GM19452 (cell line): ENCODE measurements at regions not wholly inside any gene's neighbourhood (a gene's known extent, or its start where the extent isn't known, plus 50 kb on each side); places are given as distances from the start of the nearest gene placed in this dataset.

Source experiments
- ATAC-seq: cut with Tn5 transposase; IDR thresholded peaks from one replicate; pipeline ENCODE4 v1.9.1; 2021; ENCODE audit not compliant: unreplicated experiment

- no peak for ATAC-seq
These were observed 672.1 kb upstream of the FANCL start for GRCh38 chr2:58913082-58913726.

GRCh38 chr2:58911877-58912276 is 670.8 kb upstream of the FANCL start:
- ATAC-seq, result no peak

GRCh38 chr2:58908501-58909154 is 667.5 kb upstream of the FANCL start:
- no peak for ATAC-seq

DNA sequence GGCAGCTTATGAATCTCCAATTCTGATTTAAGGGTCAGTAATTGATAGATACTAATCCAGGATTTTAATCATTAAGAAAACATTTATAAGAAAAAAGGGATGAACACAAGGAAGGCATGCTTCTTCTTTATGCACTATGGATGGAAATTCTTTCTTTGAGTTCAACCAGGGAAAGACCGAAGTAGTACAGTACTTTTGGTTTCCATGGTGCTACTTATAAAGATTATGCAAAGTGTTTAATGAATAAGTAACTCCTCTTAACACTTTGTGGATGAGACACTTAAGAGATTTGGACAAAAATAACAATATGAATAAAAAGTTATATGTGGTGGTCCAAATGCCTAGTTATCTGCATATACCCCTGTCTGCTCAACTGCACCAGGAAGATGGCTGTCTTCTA is 666.5 kb upstream of the FANCL start:
- no peak for ATAC-seq

DNA sequence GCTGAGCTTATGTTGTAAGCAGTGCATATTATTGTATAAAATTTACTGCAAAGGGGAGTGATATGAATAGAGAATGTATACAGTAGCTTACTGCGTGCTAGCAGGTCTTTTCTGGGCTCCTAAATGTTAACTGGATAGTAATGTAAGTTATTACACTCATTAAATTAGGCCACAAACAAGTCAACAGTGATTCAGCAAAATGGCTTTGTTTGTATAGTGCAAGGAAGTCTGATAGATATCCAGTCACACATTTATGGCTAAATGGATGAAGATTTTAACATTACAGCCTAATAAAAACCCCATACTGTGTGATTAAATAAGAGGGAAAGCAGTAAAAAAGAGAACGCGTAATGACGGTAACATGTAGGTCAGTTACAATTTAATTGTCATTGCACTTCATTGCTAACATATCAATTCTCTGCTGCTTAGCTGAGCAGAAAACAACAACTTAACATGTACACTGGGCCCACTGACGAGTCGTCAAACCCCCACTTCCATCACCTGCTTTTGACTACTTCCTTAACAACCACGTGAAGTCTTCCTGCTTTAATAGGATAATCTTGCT is 665.0 kb upstream of the FANCL start:
- no peak for ATAC-seq

- ATAC-seq, result no peak
These were observed 663.0 kb upstream of the FANCL start for GRCh38 chr2:58904095-58904494.

- no peak for ATAC-seq
These were observed 662.3 kb upstream of the FANCL start for GRCh38 chr2:58903427-58903826.

GRCh38 chr2:58900246-58901027 is 659.3 kb upstream of the FANCL start:
- no peak for ATAC-seq

DNA sequence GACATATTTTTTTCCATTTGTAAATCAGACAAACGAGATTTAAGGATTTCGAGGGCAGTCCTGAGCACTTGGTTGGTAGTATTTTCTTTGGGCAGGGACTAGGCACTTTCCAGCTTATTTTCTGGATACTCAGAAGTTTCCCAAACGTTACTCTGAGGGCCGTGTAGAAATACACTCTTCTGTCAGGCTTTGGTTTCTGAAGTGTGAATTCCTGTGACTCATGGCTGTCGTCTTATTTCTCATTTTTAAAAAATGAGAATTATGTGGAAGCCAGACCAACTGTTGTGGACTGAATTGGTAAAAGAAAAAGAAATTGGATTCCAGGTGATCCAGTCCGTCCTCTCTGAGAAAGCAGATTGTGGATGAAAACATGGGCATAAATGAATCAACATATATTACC is 658.6 kb upstream of the FANCL start:
- ATAC-seq, result no peak

DNA sequence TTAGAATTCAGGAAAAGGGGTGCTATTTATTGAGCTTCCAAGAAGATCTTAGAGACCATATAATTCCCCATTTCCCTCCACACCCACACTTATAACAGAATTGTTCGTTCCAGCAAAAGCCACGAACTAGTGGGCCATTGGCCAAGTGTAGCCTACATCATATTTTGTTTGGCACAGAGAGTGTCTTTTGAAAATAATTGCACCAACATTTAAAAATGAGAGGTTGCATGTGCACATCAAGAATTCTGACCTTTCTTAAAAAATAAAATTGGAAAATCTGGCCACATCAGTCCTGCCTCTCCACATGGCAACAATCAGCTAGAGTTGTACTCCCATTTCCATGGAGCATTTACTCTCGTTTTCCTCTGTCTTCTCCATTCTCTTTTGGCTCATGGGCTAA is 655.5 kb upstream of the FANCL start:
- ATAC-seq, result no peak

GRCh38 chr2:58895857-58896256 is 654.7 kb upstream of the FANCL start:
- no peak for ATAC-seq

GRCh38 chr2:58893656-58894351 is 652.7 kb upstream of the FANCL start:
- ATAC-seq, result no peak

DNA sequence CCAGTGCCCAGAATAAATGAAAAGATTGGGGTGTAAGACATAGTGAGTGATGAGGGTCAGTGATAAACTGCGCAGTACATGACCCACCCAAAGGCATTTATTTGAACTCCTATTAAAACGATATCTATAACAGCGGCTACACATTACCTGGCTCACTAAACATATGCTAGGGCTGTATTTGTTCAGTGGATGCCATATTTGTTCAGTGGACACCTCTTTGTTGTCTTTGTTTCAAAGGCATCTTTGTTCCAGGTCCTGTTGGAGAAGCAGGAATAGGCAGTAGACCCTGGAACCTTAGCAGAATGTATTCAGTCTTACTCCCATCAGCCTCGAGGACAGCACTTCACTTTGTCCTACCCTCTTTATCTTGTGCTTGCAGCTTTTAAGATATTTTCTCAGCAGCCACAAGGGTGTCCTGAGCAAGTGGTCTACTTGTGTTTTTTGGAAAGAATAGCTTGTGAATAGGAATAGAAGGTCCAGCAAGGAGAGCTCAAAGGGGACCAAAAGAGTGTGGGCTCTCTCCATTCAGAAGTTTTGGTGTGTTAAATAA is 650.8 kb upstream of the FANCL start:
- no peak for ATAC-seq

- no peak for ATAC-seq
These were observed 649.9 kb upstream of the FANCL start for GRCh38 chr2:58890865-58891525.

- no peak for ATAC-seq
These were observed 644.9 kb upstream of the FANCL start for GRCh38 chr2:58886009-58886408.

- no peak for ATAC-seq
These were observed 638.7 kb upstream of the FANCL start for GRCh38 chr2:58879834-58880233.

- ATAC-seq, result no peak
These were observed 637.7 kb upstream of the FANCL start for GRCh38 chr2:58878778-58879177.

DNA sequence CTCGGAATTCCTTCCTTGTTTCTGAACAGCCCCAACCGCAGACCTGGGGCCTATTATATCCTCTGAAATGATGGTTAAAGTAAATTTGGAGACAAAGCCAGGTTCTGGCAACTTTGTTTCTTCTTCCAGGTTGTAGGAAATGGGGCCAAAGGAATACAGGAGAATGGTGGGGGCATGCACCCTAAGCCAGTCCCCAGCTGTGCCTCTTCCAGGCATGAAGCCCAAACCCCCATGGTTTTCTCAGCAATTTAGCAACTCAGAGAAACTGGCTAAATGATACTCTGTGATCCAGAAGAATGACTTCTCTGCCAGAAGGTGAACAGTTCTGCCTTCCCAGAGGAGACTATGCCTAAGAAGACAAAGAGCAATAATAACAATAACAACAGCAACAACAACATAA is 635.0 kb upstream of the FANCL start:
- ATAC-seq, result no peak

GRCh38 chr2:58875436-58875835 is 634.3 kb upstream of the FANCL start:
- ATAC-seq, result no peak

- no peak for ATAC-seq
These were observed 630.5 kb upstream of the FANCL start for GRCh38 chr2:58871469-58872142.
